GM19035 (cell line): ENCODE measurements at regions not wholly inside any gene's neighbourhood (a gene's known extent, or its start where the extent isn't known, plus 50 kb on each side); places are given as distances from the start of the nearest gene placed in this dataset.

Source experiments
- ATAC-seq: cut with Tn5 transposase; IDR thresholded peaks from one replicate; pipeline ENCODE4 v1.9.1; 2021; ENCODE audit not compliant: unreplicated experiment

GRCh38 chr19:28983430-28983829 is 229.5 kb downstream of the UQCRFS1 start:
- no peak for ATAC-seq

GRCh38 chr19:28981994-28982393 is 231.0 kb downstream of the UQCRFS1 start:
- no peak for ATAC-seq

GRCh38 chr19:28981518-28981917 is 231.4 kb downstream of the UQCRFS1 start:
- no peak for ATAC-seq

- no peak for ATAC-seq
Observed at GRCh38 chr19:28980236-28980868, 232.6 kb downstream of the UQCRFS1 start.

- no peak for ATAC-seq
Observed at GRCh38 chr19:28977826-28978225, 235.1 kb downstream of the UQCRFS1 start.

- ATAC-seq: no peak
Observed at GRCh38 chr19:28972058-28972852, 240.7 kb downstream of the UQCRFS1 start.

- no peak for ATAC-seq
Observed at GRCh38 chr19:28971513-28971912, 241.4 kb downstream of the UQCRFS1 start.

- ATAC-seq: no peak
Observed at GRCh38 chr19:28971049-28971448, 241.9 kb downstream of the UQCRFS1 start.

GRCh38 chr19:28968721-28969120 is 244.2 kb downstream of the UQCRFS1 start:
- ATAC-seq: no peak

- no peak for ATAC-seq
Observed at GRCh38 chr19:28966737-28967399, 246.1 kb downstream of the UQCRFS1 start.

- ATAC-seq: no peak
Observed at GRCh38 chr19:28964500-28964899, 248.5 kb downstream of the UQCRFS1 start.

GRCh38 chr19:28963486-28964250 is 249.3 kb downstream of the UQCRFS1 start:
- ATAC-seq: no peak

GRCh38 chr19:28961772-28962500 is 251.0 kb downstream of the UQCRFS1 start:
- ATAC-seq: no peak

- no peak for ATAC-seq
Observed at GRCh38 chr19:28960986-28961705, 251.8 kb downstream of the UQCRFS1 start.

- no peak for ATAC-seq
Observed at GRCh38 chr19:28960586-28960985, 252.4 kb downstream of the UQCRFS1 start.

- no peak for ATAC-seq
Observed at GRCh38 chr19:28956961-28957360, 256.0 kb downstream of the UQCRFS1 start.

- no peak for ATAC-seq
Observed at GRCh38 chr19:28956421-28956820, 256.5 kb downstream of the UQCRFS1 start.

- no peak for ATAC-seq
Observed at GRCh38 chr19:28949535-28949934, 263.4 kb downstream of the UQCRFS1 start.

- no peak for ATAC-seq
Observed at GRCh38 chr19:28949027-28949426, 263.9 kb downstream of the UQCRFS1 start.

- no peak for ATAC-seq
Observed at GRCh38 chr19:28948566-28948965, 264.4 kb downstream of the UQCRFS1 start.
